ENCODE measurements at regions not wholly inside any gene's neighbourhood (a gene's known extent, or its start where the extent isn't known, plus 50 kb on each side); places are given as distances from the start of the nearest gene placed in this dataset.

- TF ChIP-seq POLR2AphosphoS5 (IDR thresholded peaks at IDR 0.05; ENCODE audit: low read depth, low read length) (no peak), POLR2A (IDR thresholded peaks at IDR 0.05; ENCODE audit: low read depth, low read length) (no peak)
These were observed 111.5 kb upstream of the RPS6KA2 start for GRCh38 chr6:166738386-166739116.

Measured in GM12892 (cell line).